ENCODE measurements at regions not wholly inside any gene's neighbourhood (a gene's known extent, or its start where the extent isn't known, plus 50 kb on each side); places are given as distances from the start of the nearest gene placed in this dataset.

GRCh38 chr2:221210686-221211085 is 361.4 kb downstream of the EPHA4 start:
- intact Hi-C loops (cut with DNase I), result no loop called here
- no peak for ATAC-seq

GRCh38 chr2:221211653-221212052 is 360.5 kb downstream of the EPHA4 start:
- DNase-seq (ENCODE audit: low spot score), result no peak
- ATAC-seq, result no peak
- intact Hi-C loops (cut with DNase I), result no loop called here

More at GRCh38 chr2:221210686-221211085, 361.4 kb downstream of the EPHA4 start:
- DNase-seq (ENCODE audit: low spot score), result no peak

- ATAC-seq (no peak), DNase-seq (ENCODE audit: low spot score) (no peak)
- intact Hi-C loops (cut with DNase I), result no loop called here
These were observed 360.0 kb downstream of the EPHA4 start for GRCh38 chr2:221212105-221212504.

- no peak for ATAC-seq
- intact Hi-C loops (cut with DNase I), result no loop called here
- no peak for DNase-seq (ENCODE audit: low spot score)
These were observed 356.6 kb downstream of the EPHA4 start for GRCh38 chr2:221215487-221215886.

GRCh38 chr2:221216636-221217035 is 355.5 kb downstream of the EPHA4 start:
- intact Hi-C loops (cut with DNase I), result no loop called here
- DNase-seq (ENCODE audit: low spot score) (no peak), ATAC-seq (no peak)

GRCh38 chr2:221225752-221226151 is 346.4 kb downstream of the EPHA4 start:
- intact Hi-C loops (cut with DNase I), result no loop called here
- no peak for ATAC-seq
- DNase-seq (ENCODE audit: low spot score), result no peak

- no peak for DNase-seq (ENCODE audit: low spot score)
- ATAC-seq, result no peak
- intact Hi-C loops (cut with DNase I), result no loop called here
These were observed 343.8 kb downstream of the EPHA4 start for GRCh38 chr2:221228214-221228769.

GRCh38 chr2:221229099-221229498 is 343.0 kb downstream of the EPHA4 start:
- DNase-seq (ENCODE audit: low spot score) (no peak), ATAC-seq (no peak)
- intact Hi-C loops (cut with DNase I), result no loop called here

GRCh38 chr2:221231511-221231910 is 340.6 kb downstream of the EPHA4 start:
- ATAC-seq, result no peak
- no peak for DNase-seq (ENCODE audit: low spot score)
- intact Hi-C loops (cut with DNase I), result no loop called here

- DNase-seq (ENCODE audit: low spot score) (no peak), ATAC-seq (no peak)
- intact Hi-C loops (cut with DNase I), result no loop called here
These were observed 336.2 kb downstream of the EPHA4 start for GRCh38 chr2:221235941-221236340.

- DNase-seq (ENCODE audit: low spot score) (no peak), ATAC-seq (no peak)
- intact Hi-C loops (cut with DNase I), result no loop called here
These were observed 331.0 kb downstream of the EPHA4 start for GRCh38 chr2:221241072-221241471.

- intact Hi-C loops (cut with DNase I), result no loop called here
These were observed 328.3 kb downstream of the EPHA4 start for GRCh38 chr2:221243771-221244170.

GRCh38 chr2:221245045-221245444 is 327.1 kb downstream of the EPHA4 start:
- DNase-seq (ENCODE audit: low spot score) (no peak), ATAC-seq (no peak)
- intact Hi-C loops (cut with DNase I), result no loop called here

More at GRCh38 chr2:221243771-221244170, 328.3 kb downstream of the EPHA4 start:
- ATAC-seq (no peak), DNase-seq (ENCODE audit: low spot score) (no peak)

GRCh38 chr2:221245772-221246171 is 326.3 kb downstream of the EPHA4 start:
- DNase-seq (ENCODE audit: low spot score) (no peak), ATAC-seq (no peak)
- intact Hi-C loops (cut with DNase I), result no loop called here

GRCh38 chr2:221254299-221254698 is 317.8 kb downstream of the EPHA4 start:
- intact Hi-C loops (cut with DNase I), result no loop called here
- no peak for DNase-seq (ENCODE audit: low spot score)
- no peak for ATAC-seq

- no peak for DNase-seq (ENCODE audit: low spot score)
- ATAC-seq, result no peak
- intact Hi-C loops (cut with DNase I), result no loop called here
These were observed 316.2 kb downstream of the EPHA4 start for GRCh38 chr2:221255862-221256261.

- no peak for ATAC-seq
- intact Hi-C loops (cut with DNase I), result no loop called here
These were observed 313.6 kb downstream of the EPHA4 start for GRCh38 chr2:221258464-221258863.

GRCh38 chr2:221262651-221263050 is 309.5 kb downstream of the EPHA4 start:
- intact Hi-C loops (cut with DNase I), result no loop called here
- ATAC-seq (no peak), DNase-seq (ENCODE audit: low spot score) (no peak)

More at GRCh38 chr2:221258464-221258863, 313.6 kb downstream of the EPHA4 start:
- DNase-seq (ENCODE audit: low spot score), result no peak

GRCh38 chr2:221263573-221263972 is 308.5 kb downstream of the EPHA4 start:
- no peak for ATAC-seq
- DNase-seq (ENCODE audit: low spot score), result no peak
- intact Hi-C loops (cut with DNase I), result no loop called here

GRCh38 chr2:221264318-221264717 is 307.8 kb downstream of the EPHA4 start:
- intact Hi-C loops (cut with DNase I), result no loop called here
- no peak for ATAC-seq

GRCh38 chr2:221267773-221268425 is 304.2 kb downstream of the EPHA4 start:
- intact Hi-C loops (cut with DNase I), result no loop called here
- DNase-seq (ENCODE audit: low spot score), result no peak
- no peak for ATAC-seq

More at GRCh38 chr2:221264318-221264717, 307.8 kb downstream of the EPHA4 start:
- no peak for DNase-seq (ENCODE audit: low spot score)
